Stomach (tissue), 4 donors: ENCODE measurements at regions not wholly inside any gene's neighbourhood (a gene's known extent, or its start where the extent isn't known, plus 50 kb on each side); places are given as distances from the start of the nearest gene placed in this dataset.

Experiments
- CTCF ChIP-seq, 7 experiments: fragments of 450-650 bp in 4 of 7; fragments of 200-600 bp in 3 of 7; sonication (generic) in 3 of 7; IDR thresholded peaks; one replicate each; pipeline ENCODE4 v1.5.1; 2016 to 2019; ENCODE audit warnings: antibody characterized with exemption in 7 of 7, control low read depth in 2 of 7, mild to moderate bottlenecking in 1 of 7
- POLR2A ChIP-seq, 4 donors: fragments of 450-650 bp; IDR thresholded peaks; one replicate each; pipeline ENCODE4 v1.6.1; 2016; ENCODE audit warnings: antibody characterized with exemption in 4 of 4, control low read depth in 2 of 4, mild to moderate bottlenecking in 1 of 4, moderate library complexity in 1 of 4

GRCh38 chr1:184267747-184268146 lies 119.1 kb upstream of the C1orf21 start:
- no peak for TF ChIP-seq CTCF (IDR thresholded peaks at IDR 0.05)
- TF ChIP-seq POLR2A (IDR thresholded peaks at IDR 0.05), result no peak
